Stimulated activated CD4-positive, alpha-beta T cell treated with anti-CD3 and anti-CD28 coated beads, Interleukin-12 subunit alpha, Interleukin-12 subunit beta, amount 100 ng/mL, for 24 hours (primary cell): ENCODE measurements at regions not wholly inside any gene's neighbourhood (a gene's known extent, or its start where the extent isn't known, plus 50 kb on each side); places are given as distances from the start of the nearest gene placed in this dataset.

Source experiments
- DNase-seq, 2 experiments: peaks; one replicate each; pipeline ENCODE4 v3.0.0-alpha.2; 2020; ENCODE audit warnings: low read depth in 2 of 2

GRCh38 chr4:183763990-183764754, 105.1 kb downstream of the TRAPPC11 start:
- no peak for DNase-seq

DNA sequence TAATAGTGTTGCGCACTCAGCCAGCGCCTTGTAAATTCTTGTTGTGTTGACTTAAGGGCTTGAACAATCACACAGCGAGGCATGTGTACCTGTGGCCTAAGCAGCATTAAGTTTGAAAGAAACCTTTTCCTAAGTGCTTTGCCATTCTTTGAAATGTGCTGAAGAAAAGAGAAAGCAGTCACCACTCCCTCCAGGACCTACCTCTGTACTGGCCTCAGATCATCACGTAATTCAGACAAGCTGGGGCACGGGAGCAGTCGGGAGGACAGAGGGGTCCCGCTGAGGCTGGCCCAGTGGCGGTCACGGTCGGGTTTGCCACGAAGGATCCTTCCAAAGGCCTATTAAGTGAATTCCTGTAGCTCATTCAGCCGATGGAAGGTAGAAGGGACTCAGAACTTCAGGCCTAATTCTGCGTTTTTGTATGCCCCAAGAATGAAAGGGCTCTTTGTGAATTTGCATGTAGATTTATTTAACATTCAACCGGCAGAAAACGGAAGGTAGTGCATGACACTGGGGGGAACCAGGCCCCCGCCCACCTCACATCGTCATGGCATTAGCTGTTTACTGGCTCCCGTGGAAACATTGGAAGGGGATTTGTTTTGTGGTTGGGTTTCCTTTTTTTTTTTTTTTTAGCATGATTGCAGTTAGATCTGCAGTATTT, 106.3 kb downstream of the TRAPPC11 start:
- DNase-seq, result no peak

DNA sequence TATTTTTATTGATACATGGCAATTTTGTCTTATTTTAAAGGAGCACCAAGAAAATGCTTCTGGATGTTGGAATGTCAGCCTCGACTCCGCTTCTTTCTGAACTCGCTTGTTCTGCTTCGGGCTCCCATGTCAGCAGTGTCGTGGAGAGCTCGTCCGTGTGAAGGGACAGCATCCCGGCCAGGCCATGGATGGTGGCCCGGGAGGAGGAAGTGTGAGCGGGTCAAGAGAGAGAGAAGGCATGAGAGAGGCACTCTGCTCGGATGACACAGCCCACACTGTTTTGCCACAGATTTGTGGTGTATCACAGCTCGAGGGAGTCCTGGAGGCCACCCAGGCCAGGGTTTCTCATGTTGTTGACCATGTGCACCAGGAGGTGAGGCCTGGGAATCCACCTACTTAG, 107.0 kb downstream of the TRAPPC11 start:
- no peak for DNase-seq

- DNase-seq, result no peak
These were observed 111.8 kb downstream of the TRAPPC11 start for GRCh38 chr4:183770906-183771305.

DNA sequence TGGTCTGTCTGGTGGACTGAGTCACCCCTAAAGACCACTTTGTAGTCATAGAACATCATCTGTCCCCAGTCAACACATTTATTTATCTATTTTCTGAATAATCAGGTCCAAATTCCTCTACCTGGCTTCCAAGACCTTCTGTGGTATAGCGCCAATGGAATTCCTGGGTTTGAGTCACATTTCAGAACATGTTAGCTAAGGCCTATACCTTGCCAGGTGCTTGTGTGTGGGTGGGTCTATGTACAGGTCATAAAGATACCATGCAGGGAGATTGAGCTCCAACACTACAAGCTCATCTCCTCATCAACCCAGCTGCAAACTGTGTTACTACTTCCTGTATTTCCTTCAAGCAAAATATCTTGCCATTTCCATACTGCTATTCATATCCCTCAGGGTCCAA, 113.3 kb downstream of the TRAPPC11 start:
- no peak for DNase-seq

DNA sequence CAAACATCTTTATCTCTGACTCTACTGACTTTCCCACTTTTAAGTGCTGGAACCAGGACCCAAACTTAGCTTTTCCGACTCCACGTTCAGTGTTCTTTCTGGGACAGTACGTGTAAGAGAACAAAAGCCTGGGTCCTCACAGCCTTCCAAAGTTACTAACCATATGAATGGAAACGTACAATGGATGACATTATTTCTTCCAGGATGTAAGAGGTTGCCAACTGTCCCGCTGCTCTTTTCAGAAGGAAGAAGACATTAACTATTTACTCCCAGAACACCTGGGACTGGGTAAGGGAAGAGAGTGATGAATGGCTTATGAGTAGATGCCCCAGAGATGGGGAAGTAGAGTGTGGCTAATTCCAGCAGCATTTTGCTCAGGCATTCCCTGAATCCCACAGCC, 114.7 kb downstream of the TRAPPC11 start:
- no peak for DNase-seq

- DNase-seq, result no peak
These were observed 121.8 kb upstream of the STOX2 start for GRCh38 chr4:183783306-183783705.

DNA sequence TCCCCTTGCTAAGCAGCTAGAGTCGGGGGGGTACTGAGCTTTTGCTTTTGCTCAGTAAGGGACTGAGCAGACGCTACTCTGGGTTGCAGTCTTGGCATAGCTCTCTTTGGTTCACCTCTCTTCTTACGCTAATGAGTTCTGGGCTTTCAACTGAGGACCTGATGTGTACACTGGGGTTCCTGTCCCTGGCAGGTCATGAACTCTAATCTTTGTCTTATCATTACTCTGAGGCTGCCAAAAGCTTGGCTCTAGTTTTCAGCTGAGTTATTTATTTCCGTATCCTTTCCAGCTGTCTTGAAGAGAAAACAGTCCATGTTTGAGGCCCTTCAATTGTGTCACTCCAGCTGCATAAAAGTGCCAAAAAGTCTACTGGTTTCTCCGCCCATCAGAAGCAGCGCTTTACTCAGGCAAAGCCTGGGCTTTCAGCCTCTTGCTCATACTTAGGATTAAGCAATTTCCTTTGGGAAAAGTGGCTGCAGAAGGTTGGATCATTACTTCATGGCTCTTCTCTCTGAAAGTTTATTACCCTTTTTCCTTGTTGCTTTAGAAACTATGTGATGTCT, 121.0 kb upstream of the STOX2 start:
- no peak for DNase-seq

DNA sequence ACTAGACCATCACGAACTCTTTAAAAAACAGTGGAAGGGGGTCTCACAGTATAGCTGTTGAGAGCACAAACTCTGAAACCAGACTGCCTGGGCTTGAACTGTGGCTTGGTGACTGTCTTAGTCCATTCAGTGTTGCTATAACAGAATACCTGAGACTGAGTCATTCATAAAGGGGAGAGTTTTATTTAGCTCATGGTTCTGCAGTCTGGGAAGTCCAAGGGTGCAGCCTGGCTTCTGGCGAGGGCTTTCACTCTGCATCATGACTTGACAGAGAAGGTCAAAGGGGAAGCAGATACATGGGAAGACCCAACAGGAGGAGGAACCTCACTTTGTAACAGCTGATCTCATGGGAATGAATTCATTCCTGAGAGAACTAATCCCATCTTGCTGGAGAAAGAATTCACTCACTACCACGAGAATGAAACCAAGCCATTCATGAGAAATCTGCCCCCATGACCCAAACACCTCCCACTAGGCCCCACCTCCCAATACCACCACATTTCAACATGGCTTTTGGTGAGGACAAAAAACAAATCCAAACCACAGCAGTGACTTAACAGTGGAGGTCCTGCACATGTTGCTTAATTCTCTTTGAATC, 116.7 kb upstream of the STOX2 start:
- no peak for DNase-seq

- DNase-seq, result no peak
These were observed 115.5 kb upstream of the STOX2 start for GRCh38 chr4:183789657-183790056.

DNA sequence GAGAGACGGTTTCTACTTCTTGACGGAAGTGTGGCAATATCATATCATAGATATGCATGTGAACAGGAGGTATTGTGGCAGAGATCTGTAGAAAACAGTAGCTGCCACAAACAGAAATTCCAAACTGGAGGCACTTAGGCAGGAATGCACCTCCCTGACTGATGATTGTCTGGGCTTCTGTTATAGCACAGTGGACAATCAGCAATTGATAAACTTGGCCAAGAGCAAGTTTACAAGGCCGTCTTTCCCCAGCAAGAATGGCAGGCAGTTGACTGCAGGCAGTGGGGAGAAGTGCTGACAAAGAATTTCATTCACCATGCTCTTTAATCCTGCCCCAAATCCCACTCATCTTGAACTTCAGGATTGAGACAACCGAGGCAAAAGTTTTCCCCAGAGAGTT, 114.4 kb upstream of the STOX2 start:
- DNase-seq, result no peak

GRCh38 chr4:183797011-183797444, 108.1 kb upstream of the STOX2 start:
- DNase-seq, result no peak

DNA sequence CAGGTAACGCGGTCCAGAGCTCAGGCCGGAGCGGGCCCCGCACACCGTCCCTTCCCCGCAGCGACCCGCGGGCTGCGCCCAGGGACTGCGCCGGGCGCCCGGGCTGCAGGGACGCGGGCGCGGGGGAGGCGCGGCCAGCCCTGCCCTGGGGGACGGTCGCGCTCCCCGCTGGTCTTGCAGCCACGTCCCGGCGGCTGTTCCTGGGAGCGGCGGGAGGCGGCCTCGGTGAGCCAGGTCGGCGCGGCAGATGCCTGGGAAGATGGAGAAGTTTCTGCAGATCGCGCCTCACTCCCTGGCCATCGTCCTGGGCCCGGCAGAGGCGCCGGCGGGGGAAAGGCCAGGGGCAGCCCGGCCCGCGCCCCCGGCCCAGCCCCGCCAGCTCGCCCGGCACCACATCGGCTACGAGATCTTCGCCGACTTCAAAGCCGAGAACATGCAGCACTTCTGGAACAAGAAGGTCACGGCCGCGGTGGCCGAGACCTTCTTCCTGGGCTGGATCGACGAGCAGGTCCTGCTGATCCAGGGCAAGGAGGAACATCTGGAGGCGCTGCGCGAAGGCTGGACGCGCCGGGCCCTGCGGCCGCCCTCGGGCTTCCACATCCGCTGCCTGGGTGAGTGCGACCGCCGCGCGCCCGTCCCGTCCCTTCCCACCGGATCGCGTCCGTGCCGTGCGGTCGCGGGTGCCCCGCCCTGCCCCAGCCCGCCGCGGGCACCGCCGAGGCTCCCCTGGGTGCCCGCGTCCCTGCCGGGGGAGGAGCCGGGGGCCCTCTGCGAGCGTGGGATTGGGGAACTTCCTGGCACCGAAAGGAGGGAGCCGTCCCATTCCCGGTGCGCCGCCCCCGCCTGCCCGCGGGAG, 107.4 kb upstream of the STOX2 start:
- DNase-seq, result no peak

DNA sequence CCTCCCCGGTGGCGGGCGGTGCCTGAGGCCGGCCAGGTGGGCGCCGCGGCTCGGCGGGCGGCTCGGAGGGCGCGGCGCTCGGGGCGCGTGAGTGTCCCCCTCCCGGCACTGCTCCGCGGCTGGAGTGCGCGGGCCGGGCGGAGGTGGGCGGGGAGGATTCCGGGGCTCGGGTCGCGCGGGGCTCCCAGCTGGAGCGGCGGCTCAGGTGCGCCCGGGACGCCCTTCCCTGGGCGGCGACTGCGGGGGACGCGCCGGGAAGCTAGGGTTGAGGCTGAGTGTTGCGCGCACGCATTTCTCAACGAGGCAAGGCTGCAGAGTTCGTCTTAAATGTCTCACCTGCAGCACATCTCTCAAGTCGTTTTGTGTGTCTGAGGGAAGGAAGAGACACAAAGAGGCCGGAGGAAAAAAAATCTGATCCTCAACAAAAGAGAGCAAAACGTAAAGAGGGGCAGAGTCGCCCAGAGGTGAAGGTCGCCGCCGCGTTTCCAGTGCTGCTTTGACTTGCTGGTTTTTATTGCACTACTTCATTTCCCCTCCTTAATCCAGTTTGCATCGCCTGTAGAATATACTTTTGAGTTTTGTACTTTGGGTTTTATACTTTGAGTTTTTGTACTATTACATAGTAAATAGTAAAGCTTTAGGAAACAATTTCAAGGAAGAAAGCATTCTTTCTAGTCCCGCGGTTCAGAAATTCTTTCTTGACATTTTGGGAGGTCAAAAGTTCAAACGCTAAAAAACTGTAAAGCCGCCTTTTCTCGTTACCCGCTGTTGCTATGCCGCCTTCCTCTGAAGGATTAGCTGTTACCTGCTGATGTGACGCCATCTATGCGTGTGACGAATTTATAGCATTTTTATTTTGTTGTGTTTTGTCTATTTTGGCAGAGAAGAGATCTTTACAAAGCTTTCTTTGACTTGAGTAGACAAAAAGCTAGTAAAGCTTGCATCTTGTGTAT, 106.5 kb upstream of the STOX2 start:
- DNase-seq, result no peak

DNA sequence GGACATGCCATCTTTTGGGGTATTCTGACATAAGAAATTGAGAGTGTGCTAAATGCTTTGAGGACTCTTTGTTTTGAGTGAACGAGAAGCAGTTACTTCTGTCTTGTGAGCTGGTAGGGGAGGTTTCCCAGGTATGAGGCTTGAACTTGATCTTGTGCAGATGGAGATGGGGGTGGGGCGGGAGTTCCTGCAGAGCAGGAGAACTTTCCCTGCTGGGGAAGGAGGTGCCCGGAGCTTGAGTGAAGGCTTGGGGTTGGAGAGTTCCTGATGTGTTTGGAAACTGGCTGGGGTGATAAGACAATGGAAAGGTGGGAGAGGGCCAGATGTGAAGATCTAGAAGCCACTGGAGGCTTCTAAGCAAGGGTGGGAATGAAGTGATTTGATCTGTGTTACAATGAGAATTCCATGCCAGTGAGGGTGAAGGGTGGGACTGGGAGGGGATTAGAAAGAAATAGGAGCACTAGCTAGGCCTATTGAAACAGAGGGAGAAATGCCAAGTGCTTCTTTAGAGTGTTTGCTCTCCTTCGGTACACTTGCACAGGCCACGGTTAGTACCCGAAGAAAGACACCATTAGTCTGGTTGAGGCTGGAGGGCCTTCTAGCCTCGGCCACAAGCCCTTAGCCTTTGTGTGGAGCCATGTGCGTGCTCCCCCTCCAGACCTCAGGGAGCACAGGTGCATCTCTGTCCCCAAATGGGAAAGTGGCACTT, 103.5 kb upstream of the STOX2 start:
- DNase-seq, result no peak

- DNase-seq, result no peak
These were observed 98.8 kb upstream of the STOX2 start for GRCh38 chr4:183806341-183806740.

DNA sequence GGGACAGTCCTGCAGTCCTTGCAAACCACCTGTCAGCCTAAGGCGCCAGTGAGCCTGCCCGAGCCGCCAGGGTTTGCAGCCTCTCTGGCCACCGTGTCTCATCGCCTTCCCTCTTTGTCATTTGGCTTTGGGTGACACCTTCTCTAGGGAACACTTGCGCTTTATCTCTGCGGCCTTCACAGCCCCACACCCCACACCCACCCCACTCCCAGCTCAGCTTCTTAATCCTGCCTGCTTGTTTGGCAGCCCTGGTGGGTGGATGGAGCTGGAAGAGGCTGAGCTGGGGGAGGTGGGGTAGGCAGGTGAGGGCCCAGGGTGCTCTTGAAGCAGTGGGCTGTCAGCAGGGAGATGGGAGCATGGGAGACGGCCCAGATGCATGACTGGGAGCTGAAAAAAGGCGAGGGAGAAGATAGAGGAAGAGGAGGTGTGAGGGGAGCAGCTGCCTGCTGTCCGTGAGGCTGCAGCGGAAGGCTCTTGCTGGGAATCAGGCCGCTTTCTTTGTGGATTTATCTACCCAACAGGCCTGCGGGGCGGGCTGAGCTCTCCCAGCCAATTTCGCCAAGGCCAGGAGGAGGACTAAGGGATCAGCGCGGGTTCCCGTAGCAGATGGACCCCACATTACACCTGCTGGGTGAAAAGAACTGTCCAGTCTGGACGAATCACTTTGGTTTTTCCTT, 97.5 kb upstream of the STOX2 start:
- no peak for DNase-seq

DNA sequence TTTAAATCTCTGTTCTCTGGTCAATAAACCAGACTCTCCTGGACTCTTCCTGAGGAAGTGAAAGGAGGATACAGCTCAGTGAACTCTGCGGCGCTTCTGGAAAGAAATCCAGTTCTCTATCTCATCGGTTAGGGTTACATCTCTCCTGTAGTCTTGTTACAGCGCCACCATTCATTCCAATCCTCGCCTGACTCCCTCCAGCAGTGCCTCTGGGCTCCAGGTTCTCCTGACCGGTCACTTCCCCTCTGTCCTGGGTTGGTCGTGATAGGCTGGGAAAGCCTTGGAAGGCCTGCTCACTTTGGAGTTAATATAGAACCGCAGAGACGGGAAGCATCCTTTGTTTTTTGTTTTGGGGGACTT, 97.0 kb upstream of the STOX2 start:
- DNase-seq, result no peak

GRCh38 chr4:183812567-183812966, 92.5 kb upstream of the STOX2 start:
- DNase-seq, result no peak

DNA sequence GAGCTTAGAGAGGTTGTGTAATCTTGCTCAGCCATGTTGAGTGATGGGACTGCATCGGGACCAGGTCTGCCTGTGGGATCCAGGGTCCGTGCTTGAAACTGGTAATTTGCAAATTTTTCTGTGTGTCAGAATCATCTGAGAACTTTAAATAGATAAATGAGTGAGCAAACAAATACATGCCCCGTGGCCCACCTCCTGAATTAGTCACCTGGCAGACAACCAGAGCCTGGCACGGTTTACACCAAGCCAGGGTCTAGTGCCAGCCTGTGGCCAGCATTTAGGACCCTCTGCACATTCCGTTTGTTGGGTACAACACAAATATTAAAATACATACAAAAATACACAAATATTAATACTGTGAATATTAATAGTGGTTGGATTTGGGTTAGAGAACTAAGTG, 90.6 kb upstream of the STOX2 start:
- DNase-seq, result no peak
